WI38 (cell line): ENCODE measurements at regions not wholly inside any gene's neighbourhood (a gene's known extent, or its start where the extent isn't known, plus 50 kb on each side); places are given as distances from the start of the nearest gene placed in this dataset.
"Not testable (repeated sequence)": the region's sequence is repeated elsewhere in the genome, so short reads cannot be mapped to it uniquely, and the experiment has no call there.

Experiments used
- H3K4me3 ChIP-seq: 2 replicates; pipeline ENCODE4 v1.5.1; 2011; ENCODE audit warnings: low read depth, mild to moderate bottlenecking, control low read depth, low read length
- TF ChIP-seq, protein P1 (sequence below): IDR thresholded peaks from 2 replicates; pipeline ENCODE4 v1.5.1; 2012; ENCODE audit warnings: low read depth, mild to moderate bottlenecking, control low read depth, low read length

DNA sequence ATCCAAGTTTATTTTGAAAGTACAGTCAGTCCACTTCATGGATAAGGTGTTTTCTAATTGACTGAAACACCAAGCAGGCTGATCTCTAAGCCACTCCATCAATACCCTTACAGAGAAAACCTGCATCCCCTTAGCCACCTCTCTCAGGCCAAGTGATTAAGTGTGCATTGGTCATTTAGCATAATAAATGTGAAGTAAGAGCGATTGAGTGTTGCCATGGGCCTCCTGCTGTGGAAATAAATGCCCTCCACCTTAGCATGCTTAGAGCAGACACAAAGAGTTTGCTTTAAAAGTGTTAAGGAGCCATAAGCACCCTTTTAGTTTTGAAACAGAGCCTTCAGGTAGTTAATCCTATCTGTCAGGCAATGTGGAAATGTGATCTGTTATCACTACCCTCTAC is 386.5 kb downstream of the GPAT3 start:
- TF ChIP-seq, protein P1, sequence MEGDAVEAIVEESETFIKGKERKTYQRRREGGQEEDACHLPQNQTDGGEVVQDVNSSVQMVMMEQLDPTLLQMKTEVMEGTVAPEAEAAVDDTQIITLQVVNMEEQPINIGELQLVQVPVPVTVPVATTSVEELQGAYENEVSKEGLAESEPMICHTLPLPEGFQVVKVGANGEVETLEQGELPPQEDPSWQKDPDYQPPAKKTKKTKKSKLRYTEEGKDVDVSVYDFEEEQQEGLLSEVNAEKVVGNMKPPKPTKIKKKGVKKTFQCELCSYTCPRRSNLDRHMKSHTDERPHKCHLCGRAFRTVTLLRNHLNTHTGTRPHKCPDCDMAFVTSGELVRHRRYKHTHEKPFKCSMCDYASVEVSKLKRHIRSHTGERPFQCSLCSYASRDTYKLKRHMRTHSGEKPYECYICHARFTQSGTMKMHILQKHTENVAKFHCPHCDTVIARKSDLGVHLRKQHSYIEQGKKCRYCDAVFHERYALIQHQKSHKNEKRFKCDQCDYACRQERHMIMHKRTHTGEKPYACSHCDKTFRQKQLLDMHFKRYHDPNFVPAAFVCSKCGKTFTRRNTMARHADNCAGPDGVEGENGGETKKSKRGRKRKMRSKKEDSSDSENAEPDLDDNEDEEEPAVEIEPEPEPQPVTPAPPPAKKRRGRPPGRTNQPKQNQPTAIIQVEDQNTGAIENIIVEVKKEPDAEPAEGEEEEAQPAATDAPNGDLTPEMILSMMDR = no peak
- H3K4me3 ChIP-seq = no peak overlapping the region

- H3K4me3 ChIP-seq = no peak overlapping the region
- TF ChIP-seq, protein P1 = no peak
These were observed 385.2 kb downstream of the GPAT3 start for GRCh38 chr4:83921124-83921523.

GRCh38 chr4:83920375-83920774 is 384.5 kb downstream of the GPAT3 start:
- H3K4me3 ChIP-seq = no peak overlapping the region
- TF ChIP-seq, protein P1 = no peak

DNA sequence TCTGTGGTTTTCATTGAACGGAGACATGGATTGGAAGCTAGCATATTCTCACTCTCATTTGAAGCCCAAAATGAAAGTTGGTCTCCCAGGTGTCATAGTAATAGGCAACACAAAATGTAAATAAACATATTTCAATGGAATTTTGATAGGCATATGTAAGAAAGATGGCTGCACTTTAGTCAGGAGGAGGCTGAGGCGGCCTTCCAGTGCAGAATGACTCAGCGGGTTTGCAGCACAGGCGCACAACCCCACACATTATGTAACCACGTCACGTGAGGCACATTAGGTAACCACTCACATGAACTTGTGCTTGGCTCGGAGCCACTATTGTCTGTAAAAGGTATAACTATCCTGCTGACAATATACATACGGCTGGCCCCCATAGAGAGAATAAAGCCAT is 381.7 kb downstream of the GPAT3 start:
- H3K4me3 ChIP-seq = no peak overlapping the region
- TF ChIP-seq, protein P1 = no peak

DNA sequence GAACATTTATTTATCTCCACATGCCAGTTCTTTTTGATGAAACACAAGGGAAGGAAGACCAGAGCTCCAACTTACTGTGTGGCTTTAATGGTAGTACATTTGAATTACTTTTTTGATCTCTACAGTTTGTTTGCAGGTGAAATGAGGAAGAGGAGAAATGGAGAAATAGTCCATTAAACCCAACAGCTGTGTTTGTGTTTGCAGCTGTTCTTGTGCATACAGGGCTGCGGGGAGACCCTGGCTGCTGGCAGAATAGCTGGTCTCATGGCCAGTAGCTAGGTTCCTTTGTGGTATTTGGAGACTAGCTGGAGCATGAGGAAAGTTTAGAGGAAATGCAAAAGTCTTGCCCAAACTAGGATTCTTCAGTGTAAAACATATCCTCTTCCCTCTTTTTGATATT is 374.8 kb downstream of the GPAT3 start:
- no peak overlapping the region for H3K4me3 ChIP-seq
- TF ChIP-seq, protein P1 = no peak

GRCh38 chr4:83906561-83906960 is 370.7 kb downstream of the GPAT3 start:
- TF ChIP-seq, protein P1 = no peak
- H3K4me3 ChIP-seq = no peak overlapping the region

DNA sequence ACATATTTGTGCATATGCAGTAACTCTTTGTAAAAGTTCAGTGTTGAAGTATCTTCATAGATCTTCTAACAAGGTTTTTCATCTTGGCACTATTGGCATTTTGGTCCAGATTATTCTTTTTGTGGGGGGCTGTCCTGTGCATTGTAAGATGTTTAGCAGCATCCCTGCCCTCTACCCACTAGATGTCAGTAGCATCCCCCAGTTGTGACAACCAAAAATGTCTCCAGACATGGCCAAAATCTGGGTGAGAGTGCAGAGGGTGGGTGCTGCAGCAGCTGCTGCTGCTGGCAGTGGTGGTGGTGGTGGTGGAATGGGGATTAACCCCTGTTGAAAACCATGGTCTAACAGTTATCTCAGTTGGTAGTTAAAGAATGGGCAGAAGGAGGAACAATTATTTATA is 370.0 kb downstream of the GPAT3 start:
- TF ChIP-seq, protein P1 = no peak
- no peak overlapping the region for H3K4me3 ChIP-seq

DNA sequence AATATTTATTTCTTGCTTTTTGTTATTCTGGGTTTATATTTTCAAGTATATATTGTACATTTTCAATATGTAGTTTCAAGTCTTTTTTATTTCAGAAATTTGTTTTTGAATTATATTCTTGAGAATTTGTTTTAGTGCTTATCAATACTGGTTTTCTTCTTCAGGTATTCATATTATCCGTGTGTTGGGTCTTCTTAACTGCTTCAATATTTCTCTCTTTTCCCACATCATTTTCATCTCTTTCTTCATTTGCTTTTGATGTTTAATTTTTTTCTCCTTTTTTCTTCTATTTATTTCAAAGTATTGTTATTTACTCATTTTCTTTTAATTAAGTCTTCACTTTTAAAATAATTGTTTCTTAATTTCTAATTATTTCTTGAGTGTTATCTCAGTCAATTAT is 367.8 kb downstream of the GPAT3 start:
- not testable (repeated sequence) for H3K4me3 ChIP-seq
